HEK293T (cell line): ENCODE measurements at regions not wholly inside any gene's neighbourhood (a gene's known extent, or its start where the extent isn't known, plus 50 kb on each side); places are given as distances from the start of the nearest gene placed in this dataset.

Source experiments
- ARNT ChIP-seq: fragments of 450-650 bp; IDR thresholded peaks from 2 replicates; pipeline ENCODE4 v1.6.1; 2017; ENCODE audit warnings: mild to moderate bottlenecking
- BHLHE40 ChIP-seq: fragments of 450-650 bp; IDR thresholded peaks from 2 replicates; pipeline ENCODE4 v1.6.1; 2016; ENCODE audit warnings: mild to moderate bottlenecking, moderate library complexity, borderline replicate concordance
- CTBP1 ChIP-seq: fragments of 450-650 bp; IDR thresholded peaks from 2 replicates; pipeline ENCODE4 v1.6.1; 2016; ENCODE audit warnings: borderline replicate concordance
- FOXA1 ChIP-seq: fragments of 450-650 bp; IDR thresholded peaks from 2 replicates; pipeline ENCODE4 v1.6.1; 2016; ENCODE audit warnings: mild to moderate bottlenecking
- FOXK2 ChIP-seq: fragments of 450-650 bp; IDR thresholded peaks from 2 replicates; pipeline ENCODE4 v1.6.1; 2016; ENCODE audit warnings: mild to moderate bottlenecking
- FOXM1 ChIP-seq: fragments of 450-650 bp; IDR thresholded peaks from 2 replicates; pipeline ENCODE4 v1.6.1; 2017; ENCODE audit warnings: mild to moderate bottlenecking, borderline replicate concordance
- HDGF ChIP-seq: fragments of 450-650 bp; IDR thresholded peaks from 2 replicates; pipeline ENCODE4 v1.6.1; 2017; ENCODE audit warnings: antibody characterized with exemption, borderline replicate concordance
- NFRKB ChIP-seq: fragments of 450-650 bp; IDR thresholded peaks from 2 replicates; pipeline ENCODE4 v1.6.1; 2016; ENCODE audit warnings: mild to moderate bottlenecking, moderate library complexity
- SP1 ChIP-seq: fragments of 450-650 bp; IDR thresholded peaks from 2 replicates; pipeline ENCODE4 v1.6.1; 2017
- SUZ12 ChIP-seq: fragments of 450-650 bp; IDR thresholded peaks from 2 replicates; pipeline ENCODE4 v1.6.1; 2016; ENCODE audit warnings: mild to moderate bottlenecking
- TARDBP ChIP-seq: fragments of 450-650 bp; IDR thresholded peaks from 2 replicates; pipeline ENCODE4 v1.6.1; 2016

DNA sequence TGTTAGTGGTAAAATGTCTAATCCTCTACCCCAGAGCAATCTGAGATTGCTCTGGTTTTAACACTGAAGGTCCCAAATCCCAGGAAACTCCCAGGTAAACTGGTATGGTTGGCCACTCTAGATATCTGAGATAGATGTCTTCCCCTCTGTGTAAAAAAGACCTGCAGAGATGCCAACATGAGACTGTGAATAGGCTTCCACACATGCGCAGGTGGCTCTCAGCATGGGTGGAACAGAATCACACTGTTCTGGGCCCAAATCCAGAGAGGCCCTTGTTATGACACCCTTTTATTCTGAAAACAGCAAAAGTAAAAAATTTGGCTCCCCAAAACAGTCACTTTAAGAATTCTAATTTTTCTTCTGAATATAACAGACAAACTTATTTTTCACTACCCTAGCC lies 88.7 kb upstream of the BMP5 start:
- TF ChIP-seq HDGF (no peak), CTBP1 (no peak), SP1 (no peak), TARDBP (no peak), FOXK2 (no peak), ARNT (no peak), BHLHE40 (no peak), NFRKB (no peak), FOXA1 (no peak), SUZ12 (no peak), FOXM1 (no peak)
